Right renal cortex interstitium (tissue), 3 donors: ENCODE measurements at regions not wholly inside any gene's neighbourhood (a gene's known extent, or its start where the extent isn't known, plus 50 kb on each side); places are given as distances from the start of the nearest gene placed in this dataset.
"Not testable (repeated sequence)": the region's sequence is repeated elsewhere in the genome, so short reads cannot be mapped to it uniquely, and the experiment has no call there.

Experiments
- DNase-seq, 3 donors: peaks; one replicate each; pipeline ENCODE4 v3.0.0-alpha.2; 2013; ENCODE audit warnings: low read depth in 3 of 3, low spot score in 2 of 3

- no peak for DNase-seq
Observed at GRCh38 chr2:156006721-156007618, 325.6 kb downstream of the NR4A2 start.

DNA sequence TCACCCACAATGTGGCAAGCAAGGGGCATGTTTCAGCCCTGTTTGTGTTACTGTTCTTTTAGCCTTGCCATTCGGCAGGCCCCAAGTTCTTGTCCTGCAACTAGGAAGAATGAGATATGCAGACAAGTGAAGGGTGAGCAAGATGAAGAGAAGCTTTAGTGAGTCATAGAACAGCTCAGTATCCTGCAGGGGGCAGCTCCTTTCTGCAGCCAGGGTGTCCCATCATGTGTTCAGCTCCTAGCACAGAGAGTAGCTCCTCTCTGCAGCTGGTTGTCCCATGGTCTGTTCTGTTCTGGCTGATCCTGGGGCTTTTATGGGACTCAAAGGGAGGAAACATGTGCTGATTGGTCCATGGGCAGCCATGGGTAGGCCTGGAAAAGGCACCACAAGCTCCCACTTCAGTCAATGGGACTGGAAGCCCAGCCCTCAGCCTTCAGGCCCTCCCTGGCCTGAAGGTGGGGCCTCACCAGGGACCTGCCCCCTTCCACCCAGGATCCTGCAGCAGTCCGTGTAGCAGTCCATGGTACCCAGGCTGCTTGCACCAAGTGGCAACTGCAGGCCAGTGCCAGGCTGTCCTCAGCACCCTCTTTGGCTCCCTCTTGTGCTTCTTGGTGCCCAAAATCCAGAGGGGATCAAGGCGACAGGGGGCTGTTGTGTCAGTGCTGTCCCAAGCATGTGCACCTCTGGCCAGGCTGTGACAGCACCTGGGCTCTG lies 326.4 kb downstream of the NR4A2 start:
- DNase-seq: no peak

DNA sequence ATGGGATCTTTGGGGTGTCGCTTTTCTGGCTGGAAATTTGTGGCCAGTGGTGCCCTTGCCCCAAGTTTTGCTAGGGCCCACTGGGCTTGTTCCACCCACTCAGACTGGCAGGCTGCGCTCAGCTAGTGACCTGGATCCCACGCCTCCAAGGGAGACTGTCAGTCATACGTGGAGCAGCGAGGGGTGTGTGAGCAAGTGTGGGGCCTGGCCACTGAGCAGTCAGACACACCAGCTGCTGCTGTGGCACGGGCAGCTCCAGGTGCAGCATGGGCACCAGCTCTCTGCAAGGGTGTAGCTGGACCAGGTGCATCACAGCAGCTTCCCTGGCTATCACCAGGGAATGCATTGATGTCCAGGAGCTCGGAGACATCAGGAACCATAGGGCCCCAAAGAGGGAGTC lies 327.0 kb downstream of the NR4A2 start:
- DNase-seq: no peak

- no peak for DNase-seq
Observed at GRCh38 chr2:156004459-156004858, 328.1 kb downstream of the NR4A2 start.

DNA sequence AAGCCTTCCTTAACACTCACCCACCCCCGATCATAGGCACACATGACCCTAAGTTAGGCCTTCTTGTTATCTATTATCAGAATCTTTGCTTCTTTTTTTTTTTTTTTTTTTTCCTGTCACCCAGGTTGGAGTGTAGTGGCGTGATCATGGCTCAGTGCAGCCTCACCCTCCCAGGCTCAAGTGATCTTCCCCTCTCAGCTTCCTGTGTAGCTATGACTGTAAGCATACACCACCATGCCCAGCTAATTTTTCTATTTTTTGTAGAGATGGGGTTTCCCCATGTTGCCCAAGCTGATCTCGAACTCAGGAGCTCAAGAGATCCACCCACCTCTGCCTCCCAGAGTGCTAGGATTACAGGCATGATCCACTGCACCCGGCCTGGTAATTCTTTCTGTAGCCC lies 328.7 kb downstream of the NR4A2 start:
- no peak for DNase-seq

- no peak for DNase-seq
Observed at GRCh38 chr2:156001851-156002250, 330.7 kb downstream of the NR4A2 start.

- no peak for DNase-seq
Observed at GRCh38 chr2:155997538-155997937, 335.0 kb downstream of the NR4A2 start.

- DNase-seq: no peak
Observed at GRCh38 chr2:155994315-155994714, 338.2 kb downstream of the NR4A2 start.

GRCh38 chr2:155983845-155984244 lies 348.7 kb downstream of the NR4A2 start:
- DNase-seq: no peak

DNA sequence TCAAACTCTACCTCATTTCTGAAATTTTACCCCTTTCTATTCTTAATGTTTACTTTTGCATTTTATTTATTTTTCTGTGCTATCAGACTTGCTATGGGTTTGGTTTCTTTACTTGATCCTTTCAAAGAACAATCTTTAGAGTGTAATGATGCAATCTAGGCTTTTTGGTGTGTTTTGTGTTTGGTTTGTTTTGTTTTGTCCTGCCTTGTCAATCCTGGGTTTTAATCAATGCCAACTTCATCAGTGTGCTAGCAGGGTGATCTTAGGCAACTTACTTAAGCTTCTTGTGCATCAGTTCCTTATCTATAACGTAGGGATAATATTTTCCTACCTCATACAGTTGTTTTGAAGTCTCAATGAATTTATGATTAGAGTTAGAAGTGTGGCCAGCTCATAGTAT lies 350.4 kb downstream of the NR4A2 start:
- DNase-seq: no peak

DNA sequence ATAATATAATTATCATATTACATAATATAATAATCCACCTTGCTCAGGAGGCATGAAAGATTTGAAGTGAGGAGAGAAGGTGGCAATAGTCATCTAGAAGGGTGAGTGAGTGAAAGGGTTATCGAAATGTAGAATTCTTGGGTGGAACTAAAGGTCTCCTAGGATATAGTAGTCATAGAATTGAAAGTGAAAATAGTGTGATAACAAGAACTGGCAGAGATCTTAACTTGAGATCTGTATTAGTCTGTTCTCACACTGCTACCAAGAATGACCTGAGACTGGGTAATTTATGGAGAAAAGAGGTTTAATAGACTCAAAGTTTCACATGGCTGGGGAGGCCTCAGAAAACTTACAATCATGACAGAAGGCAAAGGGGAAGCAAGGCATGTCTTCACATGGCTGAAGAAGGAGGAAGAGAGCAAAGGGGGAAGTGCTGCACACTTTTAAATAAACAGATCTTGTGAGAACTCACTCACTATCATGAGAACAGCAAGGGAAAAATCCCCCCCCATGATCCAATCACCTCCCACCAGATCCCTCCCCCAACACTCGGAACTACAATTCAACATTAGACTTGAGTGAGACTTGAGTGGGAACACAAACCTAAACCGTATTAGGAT lies 351.5 kb downstream of the NR4A2 start:
- no peak for DNase-seq

- no peak for DNase-seq
Observed at GRCh38 chr2:155975734-155976133, 356.8 kb downstream of the NR4A2 start.

DNA sequence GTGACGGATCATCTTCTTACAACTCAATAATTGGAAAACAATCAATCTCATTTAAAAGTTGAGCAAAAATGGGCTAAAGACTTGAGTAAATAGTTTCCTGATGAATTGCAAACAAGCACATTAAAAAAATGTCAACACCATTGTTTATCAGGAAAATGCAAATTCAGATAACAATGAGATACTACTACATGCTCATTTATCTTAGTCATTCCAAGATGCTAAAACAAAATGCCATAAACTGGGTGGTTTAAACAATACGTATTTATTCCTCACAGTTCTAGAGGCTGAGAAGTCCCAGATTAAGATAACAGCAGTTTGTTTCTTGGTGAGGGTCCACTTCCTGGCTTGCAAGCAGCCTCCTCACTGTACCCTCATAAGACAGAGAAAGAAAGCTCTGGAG lies 359.6 kb downstream of the NR4A2 start:
- no peak for DNase-seq

DNA sequence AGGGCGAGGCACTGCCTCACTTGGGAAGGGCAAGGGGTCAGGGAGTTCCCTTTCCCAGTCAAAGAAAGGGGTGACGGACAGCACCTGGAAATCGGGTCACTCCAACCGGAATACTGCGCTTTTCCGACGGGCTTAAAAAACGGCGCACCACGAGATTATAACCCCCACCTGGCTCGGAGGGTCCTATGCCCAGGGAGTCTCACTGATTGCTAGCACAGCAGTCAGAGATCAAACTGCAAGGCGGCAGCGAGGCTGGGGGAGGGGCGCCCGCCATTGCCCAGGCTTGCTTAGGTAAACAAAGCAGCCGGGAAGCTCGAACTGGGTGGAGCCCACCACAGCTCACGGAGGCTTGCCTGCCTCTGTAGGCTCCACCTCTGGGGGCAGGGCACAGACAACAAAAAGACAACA lies 366.5 kb downstream of the NR4A2 start:
- DNase-seq: not testable (repeated sequence)

GRCh38 chr2:155965415-155966063 lies 367.0 kb downstream of the NR4A2 start:
- no peak for DNase-seq

GRCh38 chr2:155961641-155962040 lies 370.9 kb downstream of the NR4A2 start:
- no peak for DNase-seq

DNA sequence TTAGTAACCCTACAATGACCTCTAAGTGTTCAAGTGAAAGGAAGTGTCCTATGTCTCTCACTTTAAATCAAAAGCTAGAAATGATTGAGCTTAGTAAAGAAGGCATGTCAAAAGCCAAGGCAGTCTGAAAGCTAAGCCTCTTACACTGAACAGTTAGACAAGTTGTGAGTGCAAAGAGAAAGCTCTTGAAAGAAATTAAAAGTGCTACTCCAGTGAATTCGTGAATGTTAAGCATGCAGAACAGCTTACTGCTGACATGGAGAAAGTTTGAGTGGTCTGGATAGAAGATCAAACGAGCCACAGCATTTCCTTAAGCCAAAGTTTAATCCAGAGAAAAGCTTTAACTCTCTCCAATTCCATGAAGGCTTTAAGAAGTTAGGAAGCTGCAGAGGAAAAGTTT lies 373.7 kb downstream of the NR4A2 start:
- DNase-seq: no peak

DNA sequence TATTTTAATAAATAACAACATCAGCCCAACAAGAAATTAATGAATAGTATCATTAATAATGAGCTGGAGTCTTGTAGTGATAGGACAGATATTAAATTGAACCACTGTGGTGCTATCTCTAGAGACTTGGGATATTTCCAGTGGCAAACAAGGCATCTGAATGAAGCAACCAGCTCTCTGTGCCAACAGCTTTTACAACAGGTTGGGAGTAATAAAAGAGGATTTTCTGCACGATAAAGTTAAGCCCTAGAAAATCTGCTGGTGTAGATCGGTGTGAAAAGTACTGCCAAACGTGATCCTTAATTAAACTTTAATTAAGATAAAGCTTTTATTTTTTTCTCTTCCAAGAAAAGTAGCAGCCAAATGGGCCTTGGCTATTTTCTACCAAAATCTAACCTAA lies 385.5 kb downstream of the NR4A2 start:
- DNase-seq: no peak

DNA sequence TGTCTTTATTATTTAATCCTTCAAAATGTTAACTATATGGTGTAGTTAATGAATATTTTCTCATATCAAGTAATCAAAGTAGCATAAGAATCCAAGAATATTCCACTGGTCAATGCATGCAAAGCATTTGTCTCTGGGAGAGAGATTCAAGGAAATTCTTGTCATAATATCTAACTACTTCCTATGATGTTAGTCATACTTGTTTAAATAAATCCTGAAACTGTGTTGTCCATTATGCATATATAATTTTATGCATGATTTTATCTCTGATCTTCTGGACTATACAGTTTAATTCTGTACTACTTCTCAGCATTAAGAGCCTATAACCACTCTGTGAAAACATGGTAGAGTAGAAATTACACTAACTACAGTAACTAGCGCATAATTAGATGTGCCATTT lies 388.3 kb downstream of the NR4A2 start:
- no peak for DNase-seq

GRCh38 chr2:155930312-155930711 lies 402.2 kb downstream of the NR4A2 start:
- DNase-seq: no peak

GRCh38 chr2:155917380-155917779 lies 415.1 kb downstream of the NR4A2 start:
- no peak for DNase-seq
